Trophoblast cell (in vitro differentiated cells and primary cell): ENCODE measurements at regions not wholly inside any gene's neighbourhood (a gene's known extent, or its start where the extent isn't known, plus 50 kb on each side); places are given as distances from the start of the nearest gene placed in this dataset.

Source experiments
- DNase-seq, 2 donors: peaks; one replicate each; pipeline ENCODE4 v3.0.0-alpha.2; 2016
- H2AFZ ChIP-seq: 2 replicates; pipeline ENCODE4 v1.6.1; 2013; ENCODE audit warnings: low read length, moderate library complexity, mild to moderate bottlenecking; ENCODE audit not compliant: insufficient read depth, poor library complexity
- H2AK5ac ChIP-seq: 2 replicates; pipeline ENCODE4 v1.6.1; 2013; ENCODE audit warnings: mild to moderate bottlenecking, low read length
- H2BK120ac ChIP-seq: 2 replicates; pipeline ENCODE4 v1.6.1; 2013; ENCODE audit warnings: low read length, mild to moderate bottlenecking, moderate library complexity; ENCODE audit not compliant: insufficient read depth, poor library complexity
- H2BK12ac ChIP-seq: 2 replicates; pipeline ENCODE4 v1.6.1; 2013; ENCODE audit warnings: mild to moderate bottlenecking, low read length, moderate library complexity
- H2BK5ac ChIP-seq: 2 replicates; pipeline ENCODE4 v1.6.1; 2013; ENCODE audit warnings: low read length, low read depth, moderate library complexity, mild to moderate bottlenecking; ENCODE audit not compliant: poor library complexity
- H3K14ac ChIP-seq: 2 replicates; pipeline ENCODE4 v1.6.1; 2013; ENCODE audit warnings: mild to moderate bottlenecking, low read length
- H3K18ac ChIP-seq: 2 replicates; pipeline ENCODE4 v1.6.1; 2013; ENCODE audit warnings: mild to moderate bottlenecking, low read length
- H3K23ac ChIP-seq: 2 replicates; pipeline ENCODE4 v1.6.1; 2013; ENCODE audit warnings: low read length
- H3K27ac ChIP-seq: 2 replicates; pipeline ENCODE4 v1.5.1; 2013; ENCODE audit warnings: low read depth, mild to moderate bottlenecking, inconsistent platforms, low read length, moderate library complexity
- H3K27me3 ChIP-seq: 2 replicates; pipeline ENCODE4 v1.6.1; 2013; ENCODE audit warnings: inconsistent platforms, mild to moderate bottlenecking, low read length, moderate library complexity; ENCODE audit not compliant: insufficient read depth
- H3K36me3 ChIP-seq, 2 experiments: 1 replicate in 1 of 2; 2 replicates in 1 of 2; pipeline ENCODE4 v1.6.1; 2013; ENCODE audit warnings: low read length in 2 of 2, mild to moderate bottlenecking in 2 of 2, moderate library complexity in 1 of 2; ENCODE audit not compliant: insufficient read depth in 2 of 2, control insufficient read depth in 1 of 2
- H3K4ac ChIP-seq: 2 replicates; pipeline ENCODE4 v1.6.1; 2013; ENCODE audit warnings: low read depth, mild to moderate bottlenecking, low read length, moderate library complexity
- H3K4me1 ChIP-seq, 2 experiments: 1 replicate in 1 of 2; 2 replicates in 1 of 2; pipeline ENCODE4 v1.6.1; 2013; ENCODE audit warnings: low read length in 2 of 2, mild to moderate bottlenecking in 2 of 2, moderate library complexity in 1 of 2; ENCODE audit not compliant: insufficient read depth in 2 of 2, control insufficient read depth in 1 of 2
- H3K4me2 ChIP-seq: 2 replicates; pipeline ENCODE4 v1.6.1; 2013; ENCODE audit warnings: inconsistent platforms, mild to moderate bottlenecking, low read length, moderate library complexity
- H3K4me3 ChIP-seq: 2 replicates; pipeline ENCODE4 v1.5.1; 2013; ENCODE audit warnings: mild to moderate bottlenecking, low read depth, low read length, inconsistent platforms
- H3K79me1 ChIP-seq: one replicate; pipeline ENCODE4 v1.6.1; 2013; ENCODE audit warnings: low read length
- H3K79me2 ChIP-seq: 2 replicates; pipeline ENCODE4 v1.6.1; 2013; ENCODE audit warnings: low read length, mild to moderate bottlenecking; ENCODE audit not compliant: control insufficient read depth, insufficient read depth, poor library complexity
- H3K9ac ChIP-seq: 2 replicates; pipeline ENCODE4 v1.6.1; 2013; ENCODE audit warnings: mild to moderate bottlenecking, low read length
- H3K9me3 ChIP-seq: 2 replicates; pipeline ENCODE4 v1.6.1; 2013; ENCODE audit warnings: low read depth, mild to moderate bottlenecking, control low read depth, inconsistent platforms, low read length; ENCODE audit not compliant: insufficient read depth
- H4K12ac ChIP-seq: 2 replicates; pipeline ENCODE4 v1.6.1; 2013; ENCODE audit warnings: low read depth, mild to moderate bottlenecking, low read length, moderate library complexity
- H4K8ac ChIP-seq: 2 replicates; pipeline ENCODE4 v1.6.1; 2013; ENCODE audit warnings: low read depth, mild to moderate bottlenecking, low read length, moderate library complexity
- H4K91ac ChIP-seq: one replicate; pipeline ENCODE4 v1.6.1; 2013; ENCODE audit warnings: low read depth, mild to moderate bottlenecking, low read length, moderate library complexity
- WGBS: extraction: QIAGEN DNeasy Blood & Tissue Kit; methylation state at CpG from one replicate; pipeline ENCODE4 v1.1.7; 2013; ENCODE audit warnings: missing lambda C conversion rate; ENCODE audit not compliant: insufficient read length, insufficient coverage; ENCODE audit errors: extremely low coverage; 5-methylcytosine and 5-hydroxymethylcytosine counted together

- no peak overlapping the region for H3K4ac ChIP-seq
- no peak overlapping the region for H4K8ac ChIP-seq
- H3K36me3 ChIP-seq, result no peaks in the 10 kb centered on the region
- no peaks in the 10 kb centered on the region for H3K27me3 ChIP-seq
- no peaks in the 10 kb centered on the region for H3K9me3 ChIP-seq
- H3K79me2 ChIP-seq, result no peaks in the 10 kb centered on the region
- DNase-seq, result no peak
- H2BK120ac ChIP-seq, result no peak overlapping the region
- H2AFZ ChIP-seq, result no peak overlapping the region
- H3K18ac ChIP-seq, result no peak overlapping the region
- H3K27ac ChIP-seq, result no peak overlapping the region
- H4K91ac ChIP-seq, result no peak overlapping the region
- no peak overlapping the region for H2BK5ac ChIP-seq
- no peak overlapping the region for H3K4me2 ChIP-seq
- no peak overlapping the region for H2AK5ac ChIP-seq
- no peak overlapping the region for H3K9ac ChIP-seq
- H3K4me3 ChIP-seq, result no peak overlapping the region
- no peak overlapping the region for H3K23ac ChIP-seq
- no CpG with 5 or more reads among the region's 3 CpGs for WGBS
- H2BK12ac ChIP-seq, result no peak overlapping the region
- no peaks in the 10 kb centered on the region for H3K4me1 ChIP-seq
- no peaks in the 10 kb centered on the region for H3K79me1 ChIP-seq
- H3K14ac ChIP-seq, result no peak overlapping the region
- no peak overlapping the region for H4K12ac ChIP-seq
Observed at GRCh38 chr4:31071508-31072486, 351.6 kb downstream of the PCDH7 start.

GRCh38 chr4:31075969-31076368, 355.8 kb downstream of the PCDH7 start:
- Histone ChIP-seq H3K4me3 (no peak overlapping the region), H4K12ac (no peak overlapping the region), H3K23ac (no peak overlapping the region), H3K27ac (no peak overlapping the region), H3K4ac (no peak overlapping the region), H3K36me3 (no peaks in the 10 kb centered on the region), H2BK12ac (no peak overlapping the region), H3K79me1 (no peaks in the 10 kb centered on the region), H3K4me1 (no peaks in the 10 kb centered on the region), H3K14ac (no peak overlapping the region), H2AK5ac (no peak overlapping the region), H3K79me2 (no peaks in the 10 kb centered on the region), H4K8ac (no peak overlapping the region), H2BK5ac (no peak overlapping the region), H3K9me3 (no peaks in the 10 kb centered on the region), H3K18ac (no peak overlapping the region), H3K4me2 (no peak overlapping the region), H3K27me3 (no peaks in the 10 kb centered on the region), H2BK120ac (no peak overlapping the region), H2AFZ (no peak overlapping the region), H3K9ac (no peak overlapping the region), H4K91ac (no peak overlapping the region)
- no peak for DNase-seq
- no CpG with 5 or more reads among the region's 1 CpG for WGBS

- H3K4ac ChIP-seq, result no peak overlapping the region
- no peak overlapping the region for H3K18ac ChIP-seq
- H2BK12ac ChIP-seq, result no peak overlapping the region
- H2AK5ac ChIP-seq, result no peak overlapping the region
- no peak overlapping the region for H4K12ac ChIP-seq
- no peak overlapping the region for H3K23ac ChIP-seq
- H3K4me3 ChIP-seq, result no peak overlapping the region
- no peaks in the 10 kb centered on the region for H3K79me1 ChIP-seq
- no peak overlapping the region for H4K91ac ChIP-seq
- H2AFZ ChIP-seq, result no peak overlapping the region
- H3K36me3 ChIP-seq, result no peaks in the 10 kb centered on the region
- H3K9me3 ChIP-seq, result no peaks in the 10 kb centered on the region
- H3K27ac ChIP-seq, result no peak overlapping the region
- no peaks in the 10 kb centered on the region for H3K79me2 ChIP-seq
- H2BK5ac ChIP-seq, result no peak overlapping the region
- H3K14ac ChIP-seq, result no peak overlapping the region
- H3K4me1 ChIP-seq, result no peaks in the 10 kb centered on the region
- H4K8ac ChIP-seq, result no peak overlapping the region
- H3K9ac ChIP-seq, result no peak overlapping the region
- H2BK120ac ChIP-seq, result no peak overlapping the region
- no peak for DNase-seq
- no peaks in the 10 kb centered on the region for H3K27me3 ChIP-seq
- no peak overlapping the region for H3K4me2 ChIP-seq
- WGBS, result no CpG with 5 or more reads among the region's 1 CpG
Observed at GRCh38 chr4:31078661-31079060, 358.5 kb downstream of the PCDH7 start.

- Histone ChIP-seq H4K91ac (no peak overlapping the region), H2BK12ac (no peak overlapping the region), H3K4me2 (no peak overlapping the region), H3K27ac (no peak overlapping the region), H3K14ac (no peak overlapping the region), H2BK120ac (no peak overlapping the region), H3K27me3 (no peaks in the 10 kb centered on the region), H3K4ac (no peak overlapping the region), H3K18ac (no peak overlapping the region), H4K8ac (no peak overlapping the region), H3K23ac (no peak overlapping the region), H3K9ac (no peak overlapping the region), H3K36me3 (no peaks in the 10 kb centered on the region), H3K4me3 (no peak overlapping the region), H2AFZ (no peak overlapping the region), H3K9me3 (no peaks in the 10 kb centered on the region), H3K4me1 (no peaks in the 10 kb centered on the region), H2BK5ac (no peak overlapping the region), H2AK5ac (no peak overlapping the region), H3K79me1 (no peaks in the 10 kb centered on the region), H3K79me2 (no peaks in the 10 kb centered on the region), H4K12ac (no peak overlapping the region)
- WGBS, result no CpG with 5 or more reads among the region's 3 CpGs
- DNase-seq, result no peak
Observed at GRCh38 chr4:31080887-31081286, 360.7 kb downstream of the PCDH7 start.
